ENCODE measurements at regions not wholly inside any gene's neighbourhood (a gene's known extent, or its start where the extent isn't known, plus 50 kb on each side); places are given as distances from the start of the nearest gene placed in this dataset.

- TF ChIP-seq CTCF (conservative IDR thresholded peaks at IDR 0.05 in 1 of 2, IDR thresholded peaks at IDR 0.05 in 1 of 2; ENCODE audit: low read depth in 1 of 2, low read length in 2 of 2), result no peak
- TF ChIP-seq EZH2 (IDR thresholded peaks at IDR 0.05; ENCODE audit: low read length, missing control alignments), result no peak
These were observed 576.7 kb upstream of the PCDH9 start for GRCh38 chr13:67806796-67807195.

Data from fibroblast of lung (primary cell).